IMR-90 (cell line): ENCODE measurements at regions not wholly inside any gene's neighbourhood (a gene's known extent, or its start where the extent isn't known, plus 50 kb on each side); places are given as distances from the start of the nearest gene placed in this dataset.
A peak's percentile ranks its signal among the peaks of the same experiment; 100 is the strongest.

Experiments used
- ATAC-seq: fragments of 200-7000 bp; cut with Tn5 transposase; 2 replicates; pipeline ENCODE4 v1.9.1; 2020; ENCODE audit warnings: low read depth, mild to moderate bottlenecking, moderate library complexity
- BruUV-seq: library from RNA; stranded (reverse); fragments of 400-500 nt; replicated peaks from 2 replicates; lab custom pipeline; 2021; lab: Mats Ljungman, UMichigan
- CTCF ChIA-PET: fragments of 300-600 bp; formaldehyde crosslinking; extraction: SDS; loops from one replicate; lab custom pipeline; 2021; ENCODE audit warnings: antibody characterized with exemption; lab: Yijun Ruan, JAX
- POLR2A ChIA-PET: fragments of 300-600 bp; sonication (Branson Sonifier 250); formaldehyde crosslinking; loops from one replicate; lab custom pipeline; 2022; ENCODE audit warnings: antibody characterized with exemption; ENCODE audit not compliant: unreplicated experiment; lab: Charles Lee
- DNase-seq: peaks from one replicate; pipeline ENCODE4 v3.0.0; 2013
- H2AFZ ChIP-seq: replicated peaks from 2 replicates; pipeline ENCODE3; 2013; ENCODE audit warnings: low read length, mild to moderate bottlenecking; ENCODE audit not compliant: poor library complexity
- H2AK5ac ChIP-seq: 2 replicates; pipeline ENCODE4 v1.6.1; 2013; ENCODE audit warnings: low read depth, low read length, inconsistent platforms
- H2AK9ac ChIP-seq: replicated peaks from 2 replicates; pipeline ENCODE3; 2013; ENCODE audit warnings: mild to moderate bottlenecking, low read depth, low read length, moderate library complexity; ENCODE audit not compliant: poor library complexity
- H2BK120ac ChIP-seq: 2 replicates; pipeline ENCODE4 v1.6.1; 2013; ENCODE audit warnings: low read depth, low read length, inconsistent platforms
- H2BK15ac ChIP-seq: 3 replicates; pipeline ENCODE4 v1.6.1; 2013; ENCODE audit warnings: low read depth, low read length, inconsistent platforms
- H2BK20ac ChIP-seq: 2 replicates; pipeline ENCODE4 v1.6.1; 2013; ENCODE audit warnings: low read depth, mild to moderate bottlenecking, inconsistent platforms, low read length, moderate library complexity
- H2BK5ac ChIP-seq: 2 replicates; pipeline ENCODE4 v1.6.1; 2013; ENCODE audit warnings: mild to moderate bottlenecking, low read depth, low read length, inconsistent platforms; ENCODE audit not compliant: poor library complexity, severe bottlenecking
- H3K14ac ChIP-seq: replicated peaks from 2 replicates; pipeline ENCODE4 v1.6.1; 2013; ENCODE audit warnings: low read depth, low read length, inconsistent platforms
- H3K18ac ChIP-seq: 2 replicates; pipeline ENCODE4 v1.6.1; 2013; ENCODE audit warnings: low read depth, low read length, control low read depth
- H3K23ac ChIP-seq: 2 replicates; pipeline ENCODE4 v1.6.1; 2013; ENCODE audit warnings: low read depth, low read length, inconsistent platforms
- H3K27ac ChIP-seq: 2 replicates; pipeline ENCODE4 v1.5.1; 2013; ENCODE audit warnings: mild to moderate bottlenecking, control low read depth, low read length; ENCODE audit not compliant: insufficient read depth
- H3K27me3 ChIP-seq: 2 replicates; pipeline ENCODE4 v1.6.1; 2013; ENCODE audit warnings: low read length; ENCODE audit not compliant: control insufficient read depth, insufficient read depth
- H3K36me3 ChIP-seq: 2 replicates; pipeline ENCODE4 v1.6.1; 2013; ENCODE audit warnings: low read length, mixed read lengths; ENCODE audit not compliant: control insufficient read depth, insufficient read depth
- H3K4ac ChIP-seq: 2 replicates; pipeline ENCODE4 v1.6.1; 2013; ENCODE audit warnings: low read depth, low read length, inconsistent platforms
- H3K4me1 ChIP-seq: 2 replicates; pipeline ENCODE4 v1.6.1; 2013; ENCODE audit warnings: low read length, mixed read lengths; ENCODE audit not compliant: control insufficient read depth, insufficient read depth
- H3K4me2 ChIP-seq: 2 replicates; pipeline ENCODE4 v1.6.1; 2013; ENCODE audit warnings: low read depth, mild to moderate bottlenecking, control low read depth, low read length, moderate library complexity
- H3K4me3 ChIP-seq: 2 replicates; pipeline ENCODE4 v1.5.1; 2013; ENCODE audit warnings: low read depth, mild to moderate bottlenecking, control low read depth, low read length, moderate library complexity; ENCODE audit not compliant: insufficient read depth
- H3K56ac ChIP-seq: 2 replicates; pipeline ENCODE4 v1.6.1; 2013; ENCODE audit warnings: low read length, inconsistent platforms; ENCODE audit not compliant: insufficient read depth; ENCODE audit errors: extremely low read depth
- H3K79me1 ChIP-seq, 2 experiments: 2 replicates each; pipeline ENCODE4 v1.6.1; 2013; ENCODE audit warnings: low read length in 2 of 2, inconsistent platforms in 1 of 2, low read depth in 1 of 2
- H3K9ac ChIP-seq: 2 replicates; pipeline ENCODE4 v1.6.1; 2013; ENCODE audit warnings: low read depth, low read length, control low read depth
- H3K9me1 ChIP-seq: 2 replicates; pipeline ENCODE4 v1.6.1; 2013; ENCODE audit warnings: low read length, inconsistent platforms; ENCODE audit not compliant: insufficient read depth
- H3K9me3 ChIP-seq: 2 replicates; pipeline ENCODE4 v1.6.1; 2013; ENCODE audit warnings: low read length; ENCODE audit not compliant: control insufficient read depth, insufficient read depth
- H4K20me1 ChIP-seq: 2 replicates; pipeline ENCODE4 v1.6.1; 2013; ENCODE audit warnings: low read length, inconsistent platforms; ENCODE audit not compliant: insufficient read depth
- H4K5ac ChIP-seq: 2 replicates; pipeline ENCODE4 v1.6.1; 2013; ENCODE audit warnings: mild to moderate bottlenecking, low read depth, low read length, control low read depth
- H4K8ac ChIP-seq, 2 experiments: 2 replicates each; pipeline ENCODE4 v1.6.1; 2013; ENCODE audit warnings: low read depth in 2 of 2, low read length in 2 of 2, control low read depth in 1 of 2, inconsistent platforms in 1 of 2
- H4K91ac ChIP-seq: 2 replicates; pipeline ENCODE4 v1.6.1; 2013; ENCODE audit warnings: low read depth, low read length, inconsistent platforms; ENCODE audit not compliant: insufficient read depth
- BHLHE40 ChIP-seq: fragments of 150-350 bp; IDR thresholded peaks from 2 replicates; pipeline ENCODE4 v1.6.1; 2016; ENCODE audit warnings: mild to moderate bottlenecking, low read depth, low read length
- CEBPB ChIP-seq: IDR thresholded peaks from 2 replicates; pipeline ENCODE4 v1.6.1; 2012; ENCODE audit warnings: low read depth, low read length, improper control_type of control experiment
- CHD1 ChIP-seq: IDR thresholded peaks from 2 replicates; pipeline ENCODE4 v1.6.1; 2012; ENCODE audit warnings: low read depth, low read length, improper control_type of control experiment
- FOS ChIP-seq: fragments of 150-350 bp; IDR thresholded peaks from 2 replicates; pipeline ENCODE4 v1.6.1; 2016; ENCODE audit warnings: low read depth, low read length
- MAFK ChIP-seq: IDR thresholded peaks from 2 replicates; pipeline ENCODE4 v1.6.1; 2012; ENCODE audit warnings: low read depth, low read length, improper control_type of control experiment
- MAZ ChIP-seq: IDR thresholded peaks from 2 replicates; pipeline ENCODE4 v1.6.1; 2012; ENCODE audit warnings: low read depth, mild to moderate bottlenecking, low read length, improper control_type of control experiment, moderate library complexity, borderline replicate concordance
- MXI1 ChIP-seq: IDR thresholded peaks from 2 replicates; pipeline ENCODE4 v1.6.1; 2012; ENCODE audit warnings: low read depth, mild to moderate bottlenecking, low read length, moderate library complexity, borderline replicate concordance
- NFE2L2 ChIP-seq: fragments of 150-350 bp; IDR thresholded peaks from 2 replicates; pipeline ENCODE4 v1.6.1; 2016; ENCODE audit warnings: low read depth, mild to moderate bottlenecking, low read length
- POLR2A ChIP-seq: IDR thresholded peaks from 2 replicates; pipeline ENCODE4 v1.6.1; 2012; ENCODE audit warnings: mild to moderate bottlenecking, low read depth, low read length
- RAD21 ChIP-seq: IDR thresholded peaks from 2 replicates; pipeline ENCODE4 v1.6.1; 2012; ENCODE audit warnings: low read length, improper control_type of control experiment
- RCOR1 ChIP-seq: IDR thresholded peaks from 2 replicates; pipeline ENCODE4 v1.6.1; 2012; ENCODE audit warnings: mild to moderate bottlenecking, low read length, improper control_type of control experiment; ENCODE audit not compliant: insufficient replicate concordance
- RFX5 ChIP-seq: IDR thresholded peaks from 2 replicates; pipeline ENCODE4 v1.8.0; 2012; ENCODE audit warnings: low read depth, mild to moderate bottlenecking, low read length, moderate library complexity
- SMC3 ChIP-seq: fragments of 150-350 bp; IDR thresholded peaks from 2 replicates; pipeline ENCODE4 v1.6.1; 2016; ENCODE audit warnings: low read depth, mild to moderate bottlenecking, antibody characterized with exemption, low read length, moderate library complexity
- WGBS, 2 experiments: methylation state at CpG; one replicate each; pipeline versions ENCODE4 v1.1.5 to v1.1.7; 2013; ENCODE audit warnings: missing lambda C conversion rate in 2 of 2; ENCODE audit not compliant: insufficient read length in 1 of 2; ENCODE audit errors: extremely low coverage in 2 of 2; 5-methylcytosine and 5-hydroxymethylcytosine counted together
- dilution Hi-C: fragments of 300-500 bp; cut with HindIII; formaldehyde crosslinking; loops from one replicate; pipeline ENCODE4 v1.14.3; 2018; ENCODE audit warnings: low sequenced_read_pairs; ENCODE audit not compliant: unreplicated experiment
- in situ Hi-C: fragments of 300-500 bp; cut with MboI; formaldehyde crosslinking; loops from 3 replicates; pipeline ENCODE4 v1.14.3; 2019; ENCODE audit warnings: low sequenced_read_pairs, inconsistent platforms, mixed read lengths
- intact Hi-C: fragments of 100-400 bp; cut with micrococcal nuclease; formaldehyde crosslinking; loops from 2 replicates; pipeline ENCODE4 v1.10.0; 2022
- TF ChIP-seq, protein P1 (sequence below): fragments of 150-350 bp; IDR thresholded peaks from 2 replicates; pipeline ENCODE4 v1.6.1; 2016; ENCODE audit warnings: low read depth, mild to moderate bottlenecking, low read length, moderate library complexity, borderline replicate concordance
- TF ChIP-seq, protein P2 (sequence below): fragments of 150-350 bp; IDR thresholded peaks from 2 replicates; pipeline ENCODE4 v1.6.1; 2017; ENCODE audit warnings: mild to moderate bottlenecking, antibody characterized with exemption, low read length, low read depth
- TF ChIP-seq, protein P3 (sequence below): conservative IDR thresholded peaks from 2 replicates; pipeline ENCODE4 v1.5.1; 2012; ENCODE audit warnings: mild to moderate bottlenecking, low read depth, low read length, improper control_type of control experiment

DNA sequence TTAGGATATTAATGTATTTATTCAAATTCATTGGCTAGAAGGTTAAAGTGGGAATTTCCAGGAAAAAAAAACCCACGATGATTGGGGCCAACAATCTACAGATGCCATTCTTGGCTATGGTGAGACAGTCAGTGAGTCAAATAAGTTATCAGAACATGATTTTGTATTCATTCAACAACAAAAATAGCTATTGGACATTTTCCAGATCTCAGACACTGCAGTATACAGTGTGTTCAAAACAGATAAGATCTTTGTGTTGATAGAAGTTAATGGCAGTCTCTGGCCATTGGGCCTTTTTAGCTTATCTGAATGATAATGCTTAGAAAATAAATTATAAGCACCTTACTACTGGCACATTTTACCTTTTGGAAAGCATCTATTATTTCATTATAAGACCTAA lies 547.7 kb downstream of the MAT2B start:
- H3K4me3 ChIP-seq = no peak overlapping the region
- no peak overlapping the region for H2BK120ac ChIP-seq
- no peaks in the 10 kb centered on the region for H3K36me3 ChIP-seq
- no TSS peak for BruUV-seq
- no peak overlapping the region for H4K5ac ChIP-seq
- H3K79me1 ChIP-seq = no peaks in the 10 kb centered on the region
- ChIA-PET POLR2A (no interaction called here), CTCF (interaction anchor here (0.7 kb wide), 1 partner anchor 18 kb away, joined by 3 read pairs; no protein-coding TSS in a partner anchor)
- H2AK9ac ChIP-seq = no peak overlapping the region
- no peak overlapping the region for H4K8ac ChIP-seq
- H4K20me1 ChIP-seq = no peaks in the 10 kb centered on the region
- H3K9me1 ChIP-seq = no peaks in the 10 kb centered on the region
- WGBS, 2 experiments = no CpG with 5 or more reads among the region's 1 CpG
- H2BK15ac ChIP-seq = no peak overlapping the region
- no peaks in the 10 kb centered on the region for H3K4me1 ChIP-seq
- H2BK5ac ChIP-seq = no peak overlapping the region
- H3K4ac ChIP-seq = no peak overlapping the region
- H3K23ac ChIP-seq = no peak overlapping the region
- intact Hi-C loops = loop anchor here (5.0 to 10.0 kb wide), 2 partner anchors 302 to 491 kb away; no protein-coding TSS in a partner anchor
- no peak overlapping the region for H3K9ac ChIP-seq
- no peak overlapping the region for H4K91ac ChIP-seq
- H2AFZ ChIP-seq = no peak overlapping the region
- H3K9me3 ChIP-seq = no peaks in the 10 kb centered on the region
- ATAC-seq (no peak), DNase-seq (peak; percentile 2)
- in situ Hi-C loops = no loop called here
- H3K27me3 ChIP-seq = no peaks in the 10 kb centered on the region
- H3K56ac ChIP-seq = no peak overlapping the region
- H2AK5ac ChIP-seq = no peak overlapping the region
- TF ChIP-seq CHD1 (no peak), RCOR1 (no peak), RAD21 (no peak), MAFK (no peak), SMC3 (no peak), BHLHE40 (no peak), FOS (no peak), CEBPB (no peak), POLR2A (no peak), RFX5 (no peak), NFE2L2 (no peak), MXI1 (no peak), MAZ (no peak)
- TF ChIP-seq, protein P1, sequence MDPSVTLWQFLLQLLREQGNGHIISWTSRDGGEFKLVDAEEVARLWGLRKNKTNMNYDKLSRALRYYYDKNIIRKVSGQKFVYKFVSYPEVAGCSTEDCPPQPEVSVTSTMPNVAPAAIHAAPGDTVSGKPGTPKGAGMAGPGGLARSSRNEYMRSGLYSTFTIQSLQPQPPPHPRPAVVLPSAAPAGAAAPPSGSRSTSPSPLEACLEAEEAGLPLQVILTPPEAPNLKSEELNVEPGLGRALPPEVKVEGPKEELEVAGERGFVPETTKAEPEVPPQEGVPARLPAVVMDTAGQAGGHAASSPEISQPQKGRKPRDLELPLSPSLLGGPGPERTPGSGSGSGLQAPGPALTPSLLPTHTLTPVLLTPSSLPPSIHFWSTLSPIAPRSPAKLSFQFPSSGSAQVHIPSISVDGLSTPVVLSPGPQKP = no peak
- TF ChIP-seq, protein P2, sequence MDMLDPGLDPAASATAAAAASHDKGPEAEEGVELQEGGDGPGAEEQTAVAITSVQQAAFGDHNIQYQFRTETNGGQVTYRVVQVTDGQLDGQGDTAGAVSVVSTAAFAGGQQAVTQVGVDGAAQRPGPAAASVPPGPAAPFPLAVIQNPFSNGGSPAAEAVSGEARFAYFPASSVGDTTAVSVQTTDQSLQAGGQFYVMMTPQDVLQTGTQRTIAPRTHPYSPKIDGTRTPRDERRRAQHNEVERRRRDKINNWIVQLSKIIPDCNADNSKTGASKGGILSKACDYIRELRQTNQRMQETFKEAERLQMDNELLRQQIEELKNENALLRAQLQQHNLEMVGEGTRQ = no peak
- TF ChIP-seq, protein P3, sequence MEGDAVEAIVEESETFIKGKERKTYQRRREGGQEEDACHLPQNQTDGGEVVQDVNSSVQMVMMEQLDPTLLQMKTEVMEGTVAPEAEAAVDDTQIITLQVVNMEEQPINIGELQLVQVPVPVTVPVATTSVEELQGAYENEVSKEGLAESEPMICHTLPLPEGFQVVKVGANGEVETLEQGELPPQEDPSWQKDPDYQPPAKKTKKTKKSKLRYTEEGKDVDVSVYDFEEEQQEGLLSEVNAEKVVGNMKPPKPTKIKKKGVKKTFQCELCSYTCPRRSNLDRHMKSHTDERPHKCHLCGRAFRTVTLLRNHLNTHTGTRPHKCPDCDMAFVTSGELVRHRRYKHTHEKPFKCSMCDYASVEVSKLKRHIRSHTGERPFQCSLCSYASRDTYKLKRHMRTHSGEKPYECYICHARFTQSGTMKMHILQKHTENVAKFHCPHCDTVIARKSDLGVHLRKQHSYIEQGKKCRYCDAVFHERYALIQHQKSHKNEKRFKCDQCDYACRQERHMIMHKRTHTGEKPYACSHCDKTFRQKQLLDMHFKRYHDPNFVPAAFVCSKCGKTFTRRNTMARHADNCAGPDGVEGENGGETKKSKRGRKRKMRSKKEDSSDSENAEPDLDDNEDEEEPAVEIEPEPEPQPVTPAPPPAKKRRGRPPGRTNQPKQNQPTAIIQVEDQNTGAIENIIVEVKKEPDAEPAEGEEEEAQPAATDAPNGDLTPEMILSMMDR = no peak
- H3K18ac ChIP-seq = no peak overlapping the region
- no peak overlapping the region for H3K27ac ChIP-seq
- H2BK20ac ChIP-seq = no peak overlapping the region
- no peak overlapping the region for H3K14ac ChIP-seq
- no peak overlapping the region for H3K4me2 ChIP-seq
- dilution Hi-C loops = no loop called here
